ENCODE measurements at regions not wholly inside any gene's neighbourhood (a gene's known extent, or its start where the extent isn't known, plus 50 kb on each side); places are given as distances from the start of the nearest gene placed in this dataset.

DNA sequence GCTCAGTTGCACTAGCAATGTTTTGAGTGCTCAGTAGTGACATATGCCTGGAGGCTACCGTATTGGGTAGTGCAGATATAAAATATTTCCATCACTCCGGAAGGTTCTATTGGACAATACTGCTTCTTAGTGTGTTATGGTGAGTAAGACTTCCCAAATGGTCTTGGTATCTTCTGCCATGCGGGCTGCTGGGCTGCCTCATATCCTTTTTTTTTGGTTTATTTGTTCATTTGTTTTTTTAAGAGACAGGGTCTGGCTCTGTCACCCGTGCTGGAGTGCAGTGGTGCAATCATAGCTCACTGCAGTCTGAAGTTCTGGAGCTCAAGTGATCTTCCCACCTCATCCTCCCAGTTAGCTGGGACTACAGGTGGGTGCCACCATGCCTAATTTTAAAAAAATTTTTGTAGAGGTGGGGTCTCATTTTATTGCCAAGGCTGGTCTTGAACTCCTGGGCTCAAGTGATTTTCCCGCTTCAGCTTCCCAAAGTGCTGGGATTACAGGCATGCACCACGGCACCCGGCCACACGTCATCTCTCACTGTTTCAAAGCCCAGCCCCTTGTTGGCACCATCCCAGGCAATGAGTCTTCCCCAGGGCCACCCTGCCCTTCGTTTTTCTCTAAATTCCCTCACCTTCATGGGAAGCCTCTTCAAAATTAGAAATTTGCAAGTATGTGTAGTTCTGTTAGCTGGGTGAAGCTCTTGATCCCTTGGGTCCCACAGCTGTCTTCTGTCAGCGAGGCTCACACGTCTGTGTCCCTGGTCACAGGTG is 111.0 kb upstream of the KLF14 start:
- no peak for DNase-seq (ENCODE audit: low read depth)
- no peak overlapping the region for H3K4me3 ChIP-seq (ENCODE audit: low read depth, low read length)

DNA sequence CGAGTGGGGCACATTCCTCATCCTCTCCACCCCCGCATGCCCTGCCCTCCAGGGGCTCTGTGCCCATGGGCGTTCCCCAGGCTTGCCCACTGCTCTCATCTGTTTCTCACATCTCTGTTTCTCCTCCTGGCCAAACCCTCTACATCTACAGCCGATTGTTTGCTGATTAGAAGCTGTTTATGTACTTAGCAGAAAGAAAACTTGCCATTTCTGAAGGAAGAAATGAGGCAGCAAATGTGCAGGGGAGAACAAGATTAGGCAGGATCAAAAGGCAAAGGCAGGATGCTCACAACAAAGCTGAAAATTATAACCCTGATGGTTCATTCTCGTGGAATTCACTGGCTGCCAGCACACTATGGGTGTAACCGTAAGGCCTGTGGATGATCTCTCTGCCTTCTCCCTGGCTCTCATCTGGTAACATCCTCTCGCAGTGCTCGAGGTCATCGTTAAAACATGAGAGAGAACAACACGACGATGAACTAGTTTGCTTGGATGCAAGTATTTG is 111.6 kb upstream of the KLF14 start:
- TF ChIP-seq, protein P1, sequence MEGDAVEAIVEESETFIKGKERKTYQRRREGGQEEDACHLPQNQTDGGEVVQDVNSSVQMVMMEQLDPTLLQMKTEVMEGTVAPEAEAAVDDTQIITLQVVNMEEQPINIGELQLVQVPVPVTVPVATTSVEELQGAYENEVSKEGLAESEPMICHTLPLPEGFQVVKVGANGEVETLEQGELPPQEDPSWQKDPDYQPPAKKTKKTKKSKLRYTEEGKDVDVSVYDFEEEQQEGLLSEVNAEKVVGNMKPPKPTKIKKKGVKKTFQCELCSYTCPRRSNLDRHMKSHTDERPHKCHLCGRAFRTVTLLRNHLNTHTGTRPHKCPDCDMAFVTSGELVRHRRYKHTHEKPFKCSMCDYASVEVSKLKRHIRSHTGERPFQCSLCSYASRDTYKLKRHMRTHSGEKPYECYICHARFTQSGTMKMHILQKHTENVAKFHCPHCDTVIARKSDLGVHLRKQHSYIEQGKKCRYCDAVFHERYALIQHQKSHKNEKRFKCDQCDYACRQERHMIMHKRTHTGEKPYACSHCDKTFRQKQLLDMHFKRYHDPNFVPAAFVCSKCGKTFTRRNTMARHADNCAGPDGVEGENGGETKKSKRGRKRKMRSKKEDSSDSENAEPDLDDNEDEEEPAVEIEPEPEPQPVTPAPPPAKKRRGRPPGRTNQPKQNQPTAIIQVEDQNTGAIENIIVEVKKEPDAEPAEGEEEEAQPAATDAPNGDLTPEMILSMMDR (conservative IDR thresholded peaks at IDR 0.05; ENCODE audit: low read depth, low read length), result no peak
- DNase-seq (ENCODE audit: low read depth), result no peak
- no peak overlapping the region for H3K4me3 ChIP-seq (ENCODE audit: low read depth, low read length)

More for the DNA sequence above, 111.0 kb upstream of the KLF14 start:
- TF ChIP-seq, protein P1 (conservative IDR thresholded peaks at IDR 0.05; ENCODE audit: low read depth, low read length), result no peak

DNA sequence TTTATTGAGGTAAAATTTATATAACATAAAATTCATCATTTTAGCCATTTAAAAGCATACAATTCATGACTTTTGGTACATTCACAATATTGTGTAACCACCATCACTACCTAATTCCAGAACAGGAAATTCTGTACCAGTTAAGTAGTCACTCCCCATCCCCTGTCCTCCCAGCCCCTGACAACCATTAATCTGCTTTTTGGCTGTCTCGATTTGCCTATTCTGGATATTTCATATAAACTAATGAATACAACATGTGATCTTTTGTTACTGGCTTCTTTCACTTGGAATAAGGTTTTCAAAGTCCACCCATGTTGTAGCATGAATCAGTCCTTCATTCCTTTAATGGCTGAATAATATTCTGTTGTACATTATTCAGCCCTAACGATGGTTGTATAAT is 115.6 kb upstream of the KLF14 start:
- H3K4me3 ChIP-seq (ENCODE audit: low read depth, low read length), result no peak overlapping the region
- DNase-seq (ENCODE audit: low read depth), result no peak
- TF ChIP-seq, protein P1 (conservative IDR thresholded peaks at IDR 0.05; ENCODE audit: low read depth, low read length), result no peak

DNA sequence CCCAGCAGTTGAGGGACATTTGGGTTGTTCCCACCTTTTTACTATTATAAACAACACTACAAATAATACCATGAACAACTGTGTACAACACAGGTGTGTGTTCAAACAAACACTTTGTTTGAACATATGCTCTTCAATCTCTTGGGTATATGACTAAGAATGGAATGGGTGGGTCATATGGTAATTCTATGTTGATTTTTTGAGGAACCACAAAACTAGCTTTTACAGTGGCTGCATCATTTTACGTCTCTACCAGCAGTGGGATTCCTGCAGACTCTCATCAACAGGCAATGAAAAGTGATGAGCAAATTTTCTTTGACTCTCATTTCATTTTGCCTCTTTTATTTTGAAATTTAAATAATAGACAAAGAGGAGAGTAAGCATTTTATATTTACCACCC is 116.9 kb upstream of the KLF14 start:
- H3K4me3 ChIP-seq (ENCODE audit: low read depth, low read length), result no peak overlapping the region
- TF ChIP-seq, protein P1 (conservative IDR thresholded peaks at IDR 0.05; ENCODE audit: low read depth, low read length), result no peak
- DNase-seq (ENCODE audit: low read depth), result no peak

DNA sequence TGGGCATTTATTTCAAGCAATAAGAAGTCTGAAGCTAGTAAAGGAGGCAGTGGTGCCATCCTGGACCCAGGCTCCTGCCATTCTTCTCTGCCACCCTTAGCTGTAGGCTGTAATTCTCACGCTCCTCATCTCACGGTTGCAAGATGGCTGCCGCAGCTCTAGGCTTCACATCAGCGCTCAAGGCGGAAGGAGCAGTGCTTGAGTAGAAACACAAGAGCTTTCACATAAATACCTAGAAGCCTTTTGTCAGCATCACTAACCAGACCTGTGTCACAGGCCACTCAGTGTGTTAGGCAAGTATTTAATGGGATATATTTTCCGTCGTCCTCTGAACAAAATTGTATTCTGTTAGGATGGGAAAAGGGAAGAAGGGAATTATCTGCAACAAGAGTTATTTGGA is 118.9 kb upstream of the KLF14 start:
- no peak overlapping the region for H3K4me3 ChIP-seq (ENCODE audit: low read depth, low read length)
- TF ChIP-seq, protein P1 (conservative IDR thresholded peaks at IDR 0.05; ENCODE audit: low read depth, low read length), result no peak
- DNase-seq (ENCODE audit: low read depth), result no peak

DNA sequence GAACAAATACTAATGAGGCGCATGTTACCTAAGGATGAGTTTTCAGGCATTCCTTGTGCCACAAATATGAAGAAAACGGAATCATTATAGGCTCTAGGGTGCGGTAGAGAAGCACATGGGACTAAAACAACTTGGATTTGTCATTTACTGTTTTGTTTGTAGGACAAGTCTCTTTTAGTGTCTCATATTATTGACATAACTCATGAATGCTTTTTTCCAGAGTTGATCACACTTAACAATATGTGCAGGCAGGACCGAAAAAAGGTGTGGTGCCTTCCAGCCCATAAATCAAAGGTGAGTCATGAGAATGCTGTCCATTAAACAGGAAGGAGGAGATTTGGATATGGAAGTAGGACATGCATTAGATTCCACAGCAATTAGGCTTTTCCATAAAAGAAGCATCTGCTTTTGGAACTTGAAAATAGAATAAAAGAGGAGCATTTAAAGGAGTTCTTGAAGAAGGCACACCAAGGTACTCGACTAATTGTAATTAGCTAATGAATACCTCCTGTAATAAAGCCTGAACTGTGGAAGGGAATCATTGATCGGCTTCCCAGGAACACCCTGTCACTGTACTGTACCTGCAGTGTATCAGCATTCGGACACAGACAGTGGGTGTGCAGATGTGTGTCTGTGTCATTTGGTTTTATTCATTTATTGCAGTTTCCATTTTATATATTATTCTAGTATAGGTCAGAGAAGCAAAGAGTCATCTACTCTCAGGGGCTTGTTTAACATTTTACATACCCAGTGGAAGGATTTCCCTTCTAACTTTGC is 119.7 kb upstream of the KLF14 start:
- DNase-seq (ENCODE audit: low read depth), result no peak
- TF ChIP-seq, protein P1 (conservative IDR thresholded peaks at IDR 0.05; ENCODE audit: low read depth, low read length), result no peak
- H3K4me3 ChIP-seq (ENCODE audit: low read depth, low read length), result no peak overlapping the region

Measured in epithelial cell of proximal tubule (primary cell).